Kidney (tissue), 13 donors: ENCODE measurements at regions not wholly inside any gene's neighbourhood (a gene's known extent, or its start where the extent isn't known, plus 50 kb on each side); places are given as distances from the start of the nearest gene placed in this dataset.

Source experiments
- DNase-seq, 5 donors: peaks; one replicate each; pipeline ENCODE4 v3.0.0-alpha.2; 2013 to 2020
- FAIRE-seq: peaks from 2 replicates; lab custom pipeline; 2012; peaks lifted over from hg19 to GRCh38; lab: Jason Lieb, UNC
- H3K27ac ChIP-seq, 2 donors: one replicate each; pipeline ENCODE4 v1.7.0; 2013; ENCODE audit warnings: low read depth in 2 of 2, low read length in 2 of 2, inconsistent platforms in 1 of 2
- H3K27me3 ChIP-seq: one replicate; pipeline ENCODE4 v1.7.1; 2013; ENCODE audit warnings: low read length, inconsistent platforms; ENCODE audit not compliant: control insufficient read depth, insufficient read depth
- H3K36me3 ChIP-seq, 3 donors: one replicate each; pipeline versions ENCODE4 v1.7.0 to v1.7.1; 2013; ENCODE audit warnings: low read length in 3 of 3, control low read depth in 1 of 3, inconsistent platforms in 1 of 3; ENCODE audit not compliant: insufficient read depth in 3 of 3, control insufficient read depth in 2 of 3
- H3K4me1 ChIP-seq, 3 donors: one replicate each; pipeline versions ENCODE4 v1.7.0 to v1.7.1; 2013; ENCODE audit warnings: low read length in 3 of 3, inconsistent platforms in 1 of 3, low read depth in 1 of 3; ENCODE audit not compliant: control insufficient read depth in 2 of 3, insufficient read depth in 2 of 3
- H3K4me3 ChIP-seq, 3 donors: one replicate each; pipeline versions ENCODE4 v1.7.0 to v1.8.1; 2013; ENCODE audit warnings: low read length in 3 of 3, control low read depth in 1 of 3, inconsistent platforms in 1 of 3
- H3K9ac ChIP-seq, 3 donors: one replicate each; pipeline versions ENCODE4 v1.7.0 to v1.7.1; 2013; ENCODE audit warnings: low read length in 3 of 3, control low read depth in 1 of 3, inconsistent platforms in 1 of 3
- H3K9me3 ChIP-seq, 3 donors: one replicate each; pipeline versions ENCODE4 v1.7.0 to v1.7.1; 2013; ENCODE audit warnings: low read length in 3 of 3, control low read depth in 1 of 3, inconsistent platforms in 1 of 3; ENCODE audit not compliant: control insufficient read depth in 2 of 3, insufficient read depth in 1 of 3
- CTCF ChIP-seq: IDR thresholded peaks from 3 replicates; pipeline ENCODE4 v1.5.1; 2012; ENCODE audit warnings: mild to moderate bottlenecking, moderate library complexity, borderline replicate concordance; ENCODE audit not compliant: insufficient read depth; ENCODE audit errors: extremely low read depth
- intact Hi-C: fragments of 100-400 bp; cut with DNase I; formaldehyde crosslinking; loops from one replicate; pipeline ENCODE4 v1.11.1; 2022
- donor health status: control.
- donor health status: control.
- donor health status: control.
- donor health status: control.
- donor health status: control.
- donor health status: DM: yes; HTN: yes; CAD: no.
- donor health status: Normal renal cell carcinoma (clear cell type).

GRCh38 chr6:91718198-91718597 is 1131.3 kb upstream of the MAP3K7 start:
- no peaks in the 10 kb centered on the region for H3K4me1 ChIP-seq
- H3K9ac ChIP-seq, result no peak overlapping the region
- H3K9me3 ChIP-seq, result no peaks in the 10 kb centered on the region
- H3K4me3 ChIP-seq, result no peak overlapping the region
- no peak overlapping the region for H3K27ac ChIP-seq
- no peak for TF ChIP-seq CTCF
- FAIRE-seq (no peak), DNase-seq (no peak)
- H3K36me3 ChIP-seq, result no peaks in the 10 kb centered on the region
- H3K27me3 ChIP-seq, result no peaks in the 10 kb centered on the region
- intact Hi-C loops, result no loop called here

GRCh38 chr6:91717094-91717493 is 1130.2 kb upstream of the MAP3K7 start:
- H3K9ac ChIP-seq, result no peak overlapping the region
- no peaks in the 10 kb centered on the region for H3K4me1 ChIP-seq
- H3K4me3 ChIP-seq, result no peak overlapping the region
- no peak for DNase-seq
- no peak overlapping the region for H3K27ac ChIP-seq
- intact Hi-C loops, result no loop called here
- H3K27me3 ChIP-seq, result no peaks in the 10 kb centered on the region
- FAIRE-seq, result no peak
- H3K9me3 ChIP-seq, result no peaks in the 10 kb centered on the region
- no peak for TF ChIP-seq CTCF
- H3K36me3 ChIP-seq, result no peaks in the 10 kb centered on the region

GRCh38 chr6:91716361-91716760 is 1129.5 kb upstream of the MAP3K7 start:
- H3K9me3 ChIP-seq, result no peaks in the 10 kb centered on the region
- no peak overlapping the region for H3K27ac ChIP-seq
- no peak for TF ChIP-seq CTCF
- no peak overlapping the region for H3K9ac ChIP-seq
- DNase-seq, result no peak
- H3K27me3 ChIP-seq, result no peaks in the 10 kb centered on the region
- intact Hi-C loops, result no loop called here
- H3K4me1 ChIP-seq, result no peaks in the 10 kb centered on the region
- H3K4me3 ChIP-seq, result no peak overlapping the region
- no peaks in the 10 kb centered on the region for H3K36me3 ChIP-seq
- no peak for FAIRE-seq

- no peak for TF ChIP-seq CTCF
- H3K4me1 ChIP-seq, result no peaks in the 10 kb centered on the region
- no peak overlapping the region for H3K9ac ChIP-seq
- DNase-seq (no peak), FAIRE-seq (no peak)
- H3K36me3 ChIP-seq, result no peaks in the 10 kb centered on the region
- intact Hi-C loops, result no loop called here
- no peak overlapping the region for H3K27ac ChIP-seq
- no peaks in the 10 kb centered on the region for H3K27me3 ChIP-seq
- no peaks in the 10 kb centered on the region for H3K9me3 ChIP-seq
- no peak overlapping the region for H3K4me3 ChIP-seq
Observed at GRCh38 chr6:91715171-91715805, 1128.4 kb upstream of the MAP3K7 start.
